H9 (cell line): ENCODE measurements at regions not wholly inside any gene's neighbourhood (a gene's known extent, or its start where the extent isn't known, plus 50 kb on each side); places are given as distances from the start of the nearest gene placed in this dataset.

Source experiments
- DNase-seq: peaks from one replicate; pipeline ENCODE4 v3.0.0-alpha.2; 2017
- H2AFZ ChIP-seq: one replicate; pipeline ENCODE4 v1.6.1; 2013; ENCODE audit warnings: mild to moderate bottlenecking, low read length, control low read depth, moderate library complexity
- H2AK5ac ChIP-seq: 2 replicates; pipeline ENCODE4 v1.6.1; 2013; ENCODE audit warnings: low read length, control low read depth, mixed read lengths; ENCODE audit not compliant: insufficient read length
- H2BK120ac ChIP-seq: one replicate; pipeline ENCODE4 v1.6.1; 2013; ENCODE audit warnings: low read depth, mild to moderate bottlenecking, low read length, control low read depth, inconsistent platforms; ENCODE audit not compliant: poor library complexity, severe bottlenecking
- H2BK12ac ChIP-seq: 2 replicates; pipeline ENCODE4 v1.6.1; 2013; ENCODE audit warnings: low read length, control low read depth, mixed read lengths, low read depth; ENCODE audit not compliant: insufficient read length
- H2BK15ac ChIP-seq: 2 replicates; pipeline ENCODE4 v1.6.1; 2013; ENCODE audit warnings: low read depth, low read length, control low read depth
- H2BK20ac ChIP-seq: one replicate; pipeline ENCODE4 v1.6.1; 2013; ENCODE audit warnings: low read depth, mild to moderate bottlenecking, low read length, control low read depth, inconsistent platforms; ENCODE audit not compliant: poor library complexity, severe bottlenecking
- H2BK5ac ChIP-seq: 2 replicates; pipeline ENCODE4 v1.6.1; 2013; ENCODE audit warnings: low read length, control low read depth, mixed read lengths; ENCODE audit not compliant: insufficient read length
- H3K14ac ChIP-seq: 2 replicates; pipeline ENCODE4 v1.6.1; 2013; ENCODE audit warnings: low read length, control low read depth; ENCODE audit not compliant: insufficient read depth
- H3K18ac ChIP-seq: 2 replicates; pipeline ENCODE4 v1.6.1; 2013; ENCODE audit warnings: low read depth, mild to moderate bottlenecking, mixed read lengths, low read length, control low read depth; ENCODE audit not compliant: insufficient read length
- H3K23ac ChIP-seq: 2 replicates; pipeline ENCODE4 v1.6.1; 2013; ENCODE audit warnings: low read length, control low read depth, mixed read lengths, low read depth; ENCODE audit not compliant: insufficient read length
- H3K23me2 ChIP-seq: 2 replicates; pipeline ENCODE4 v1.6.1; 2013; ENCODE audit warnings: low read depth, mild to moderate bottlenecking, mixed read lengths, low read length, control low read depth; ENCODE audit not compliant: insufficient read length, poor library complexity, severe bottlenecking
- H3K27ac ChIP-seq: 2 replicates; pipeline ENCODE4 v1.5.1; 2013; ENCODE audit warnings: low read length, control low read depth, mixed read lengths, low read depth; ENCODE audit not compliant: insufficient read length
- H3K27me3 ChIP-seq: 2 replicates; pipeline ENCODE4 v1.6.1; 2013; ENCODE audit warnings: low read length, control low read depth, inconsistent platforms; ENCODE audit not compliant: insufficient read depth
- H3K4ac ChIP-seq: 2 replicates; pipeline ENCODE4 v1.6.1; 2013; ENCODE audit warnings: low read depth, mild to moderate bottlenecking, control low read depth, inconsistent platforms, low read length, moderate library complexity
- H3K4me1 ChIP-seq: 2 replicates; pipeline ENCODE4 v1.6.1; 2013; ENCODE audit warnings: low read length, control low read depth, inconsistent platforms; ENCODE audit not compliant: insufficient read depth
- H3K4me2 ChIP-seq: 2 replicates; pipeline ENCODE4 v1.6.1; 2013; ENCODE audit warnings: low read length, control low read depth, mixed read lengths; ENCODE audit not compliant: insufficient read length, insufficient read depth
- H3K56ac ChIP-seq: 2 replicates; pipeline ENCODE4 v1.6.1; 2013; ENCODE audit warnings: low read depth, mild to moderate bottlenecking, mixed read lengths, low read length, control low read depth; ENCODE audit not compliant: insufficient read length
- H3K79me1 ChIP-seq: 2 replicates; pipeline ENCODE4 v1.6.1; 2013; ENCODE audit warnings: low read depth, mild to moderate bottlenecking, moderate library complexity, low read length, control low read depth, inconsistent platforms; ENCODE audit not compliant: insufficient read depth, poor library complexity, severe bottlenecking
- H3K79me2 ChIP-seq: 2 replicates; pipeline ENCODE4 v1.6.1; 2013; ENCODE audit warnings: low read length, control low read depth, inconsistent platforms; ENCODE audit not compliant: insufficient read depth
- H3K9ac ChIP-seq: 2 replicates; pipeline ENCODE4 v1.6.1; 2013; ENCODE audit warnings: low read length, control low read depth, mixed read lengths; ENCODE audit not compliant: insufficient read length; ENCODE audit errors: extremely low read depth
- H3K9me3 ChIP-seq: one replicate; pipeline ENCODE4 v1.6.1; 2013; ENCODE audit warnings: low read depth, low read length, inconsistent platforms; ENCODE audit not compliant: control insufficient read depth
- H3T11ph ChIP-seq: one replicate; pipeline ENCODE4 v1.6.1; 2013; ENCODE audit warnings: mild to moderate bottlenecking, low read length, control low read depth, inconsistent platforms
- H4K20me1 ChIP-seq: one replicate; pipeline ENCODE4 v1.6.1; 2013; ENCODE audit not compliant: control insufficient read depth, insufficient read length, insufficient read depth
- H4K5ac ChIP-seq: 2 replicates; pipeline ENCODE4 v1.6.1; 2013; ENCODE audit warnings: low read depth, mild to moderate bottlenecking, mixed read lengths, low read length, control low read depth; ENCODE audit not compliant: insufficient read length
- H4K8ac ChIP-seq: replicated peaks from 2 replicates; pipeline ENCODE4 v1.6.1; 2013; ENCODE audit warnings: low read length, control low read depth, mixed read lengths, low read depth; ENCODE audit not compliant: insufficient read length
- H4K91ac ChIP-seq: 2 replicates; pipeline ENCODE4 v1.6.1; 2013; ENCODE audit warnings: low read depth, mild to moderate bottlenecking, moderate library complexity, mixed read lengths, low read length, control low read depth; ENCODE audit not compliant: insufficient read length
- H3K27ac Mint-ChIP-seq, 3 experiments: 2 replicates in 2 of 3; 3 replicates in 1 of 3; pipeline ENCODE4 v1.8.0; 2020 to 2021; ENCODE audit warnings: mixed read lengths in 3 of 3, mild to moderate bottlenecking in 1 of 3, moderate library complexity in 1 of 3
- H3K27me3 Mint-ChIP-seq: 2 replicates; pipeline ENCODE4 v1.8.0; 2021; ENCODE audit warnings: low read depth, mild to moderate bottlenecking, moderate library complexity, mixed read lengths
- H3K36me3 Mint-ChIP-seq, 3 experiments: 2 replicates in 2 of 3; 3 replicates in 1 of 3; pipeline ENCODE4 v1.8.0; 2020 to 2021; ENCODE audit warnings: low read depth in 3 of 3, mixed read lengths in 3 of 3; ENCODE audit not compliant: insufficient read depth in 1 of 3
- H3K4me1 Mint-ChIP-seq, 2 experiments: 2 replicates each; pipeline ENCODE4 v1.8.0; 2020; ENCODE audit warnings: mixed read lengths in 2 of 2
- H3K4me3 Mint-ChIP-seq, 2 experiments: 2 replicates in 1 of 2; 3 replicates in 1 of 2; pipeline ENCODE4 v1.8.0; 2020 to 2021; ENCODE audit warnings: mild to moderate bottlenecking in 2 of 2, mixed read lengths in 2 of 2, moderate library complexity in 1 of 2
- H3K9me3 Mint-ChIP-seq, 2 experiments: 2 replicates in 1 of 2; 3 replicates in 1 of 2; pipeline ENCODE4 v1.8.0; 2020; ENCODE audit warnings: mild to moderate bottlenecking in 2 of 2, mixed read lengths in 2 of 2, moderate library complexity in 1 of 2
- CTCF ChIP-seq: fragments of 200-600 bp; sonication (generic); conservative IDR thresholded peaks from 3 replicates; pipeline ENCODE4 v1.8.0; 2021; ENCODE audit warnings: antibody characterized with exemption, mild to moderate bottlenecking
- WGBS: extraction: QIAGEN DNeasy Blood & Tissue Kit; methylation state at CpG from one replicate; pipeline ENCODE4 v1.1.7; 2013; ENCODE audit warnings: missing lambda C conversion rate, low lambda C conversion rate, mixed read lengths; ENCODE audit not compliant: insufficient read length; ENCODE audit errors: extremely low coverage; 5-methylcytosine and 5-hydroxymethylcytosine counted together

GRCh38 chr4:94115687-94116086 lies 92.0 kb upstream of the SMARCAD1 start:
- Histone ChIP-seq H2BK20ac (no peak overlapping the region), H3K18ac (no peak overlapping the region), H2BK120ac (no peak overlapping the region), H4K5ac (no peak overlapping the region), H3K79me2 (no peaks in the 10 kb centered on the region), H3K4me1 (peaks cover 2% of the 10 kb centered on the region; the same call in 1 of the 2 replicates), H3K27ac (no peak overlapping the region), H3K4ac (no peak overlapping the region), H2AK5ac (no peak overlapping the region), H2BK15ac (no peak overlapping the region), H3T11ph (no peak overlapping the region), H4K91ac (no peak overlapping the region), H3K9me3 (no peaks in the 10 kb centered on the region), H4K8ac (no peak overlapping the region), H3K79me1 (no peaks in the 10 kb centered on the region), H3K27me3 (no peaks in the 10 kb centered on the region), H2BK5ac (no peak overlapping the region), H2BK12ac (no peak overlapping the region), H4K20me1 (no peaks in the 10 kb centered on the region), H2AFZ (no peak overlapping the region), H3K56ac (no peak overlapping the region), H3K9ac (no peak overlapping the region), H3K14ac (no peak overlapping the region), H3K4me2 (no peak overlapping the region), H3K23me2 (no peaks in the 10 kb centered on the region), H3K23ac (no peak overlapping the region)
- no peaks in the 10 kb centered on the region for H3K36me3 Mint-ChIP-seq
- H3K27me3 Mint-ChIP-seq = no peaks in the 10 kb centered on the region
- peaks cover 4 to 10% of the 10 kb centered on the region in 2 experiments for H3K4me1 Mint-ChIP-seq
- WGBS = no CpG with 5 or more reads among the region's 2 CpGs
- H3K9me3 Mint-ChIP-seq = peaks cover 0 to 2% of the 10 kb centered on the region in 2 experiments; a peak in 2 of 5 replicates
- H3K4me3 Mint-ChIP-seq = no peak overlapping the region
- no peak overlapping the region for H3K27ac Mint-ChIP-seq
- no peak for DNase-seq
- no peak for TF ChIP-seq CTCF
